GM20431 (cell line): ENCODE measurements at regions not wholly inside any gene's neighbourhood (a gene's known extent, or its start where the extent isn't known, plus 50 kb on each side); places are given as distances from the start of the nearest gene placed in this dataset.

Experiments
- in situ Hi-C: fragments of 300-500 bp; cut with MseI, MboI; formaldehyde crosslinking; loops from one replicate; pipeline ENCODE4 v1.15.0; 2020; ENCODE audit warnings: low sequenced_read_pairs; ENCODE audit not compliant: unreplicated experiment

DNA sequence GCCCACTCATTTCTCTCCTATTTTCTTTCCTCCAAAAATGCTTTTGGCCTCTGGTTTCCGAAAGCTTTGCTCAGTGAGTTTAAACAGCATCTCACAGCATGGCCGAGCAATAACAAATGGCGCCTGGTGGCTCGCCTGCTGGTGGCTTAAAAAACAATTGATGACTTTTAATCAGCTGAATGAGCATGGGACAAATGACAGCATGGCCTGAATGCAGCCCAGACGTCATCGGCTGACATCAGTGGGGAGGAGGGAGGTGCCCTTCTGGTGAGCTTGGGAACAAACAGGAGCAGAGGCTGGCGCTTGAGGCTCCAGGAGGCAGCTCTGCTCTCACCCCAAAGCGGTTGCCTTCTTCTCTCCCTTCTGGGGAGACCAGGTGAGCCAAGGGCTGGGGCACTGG is 286.4 kb downstream of the BCOR start:
- in situ Hi-C loops = no loop called here

DNA sequence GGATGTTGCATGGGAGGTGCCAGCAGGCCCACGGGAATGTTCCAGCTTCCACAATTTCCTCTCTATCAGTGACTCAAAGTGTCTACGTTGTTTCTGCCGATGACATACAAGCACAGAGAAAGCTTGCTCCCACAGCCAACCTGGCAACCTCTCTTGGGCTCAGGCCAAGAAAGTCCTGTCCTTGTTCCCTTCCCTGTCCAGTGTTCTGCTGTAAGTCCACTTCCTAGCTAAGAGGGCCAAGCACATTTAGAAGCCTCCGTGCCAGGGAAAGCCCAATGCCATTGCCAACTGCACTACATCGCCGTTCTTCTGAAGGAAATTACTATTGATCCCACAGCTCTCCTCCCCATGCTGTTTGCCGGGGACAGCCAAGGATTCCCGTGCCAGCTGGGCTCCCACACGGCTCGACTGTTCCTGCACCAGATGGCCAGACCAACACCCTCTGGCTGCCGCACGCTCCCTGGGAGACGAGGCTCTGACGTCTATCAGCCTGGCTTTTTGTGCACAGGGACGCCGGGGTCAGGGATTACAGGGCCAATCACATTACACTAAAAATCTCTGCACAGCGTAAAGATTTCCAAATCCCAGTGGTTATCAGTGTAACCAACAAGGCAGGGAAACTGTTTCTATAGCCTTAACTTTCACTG is 284.0 kb downstream of the BCOR start:
- in situ Hi-C loops = no loop called here

DNA sequence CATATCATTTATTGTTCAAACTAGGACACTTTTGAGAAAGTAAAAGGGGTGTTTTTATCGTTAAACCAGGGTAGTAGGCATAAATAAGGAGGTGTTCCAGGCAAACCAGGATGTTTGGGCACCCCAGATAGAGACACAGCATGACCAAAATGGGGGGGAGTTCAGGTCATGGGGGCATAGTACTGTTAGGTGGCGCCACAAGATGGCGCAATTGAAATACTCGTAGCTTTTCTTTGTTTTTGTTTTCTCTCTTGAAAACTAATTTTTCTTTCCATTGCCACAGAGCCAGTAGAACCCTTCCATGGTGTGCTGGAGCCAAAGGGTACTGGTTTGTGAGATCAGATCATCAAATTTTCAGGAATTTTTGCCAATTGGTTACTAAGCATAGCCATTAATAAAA is 283.4 kb downstream of the BCOR start:
- in situ Hi-C loops = no loop called here

DNA sequence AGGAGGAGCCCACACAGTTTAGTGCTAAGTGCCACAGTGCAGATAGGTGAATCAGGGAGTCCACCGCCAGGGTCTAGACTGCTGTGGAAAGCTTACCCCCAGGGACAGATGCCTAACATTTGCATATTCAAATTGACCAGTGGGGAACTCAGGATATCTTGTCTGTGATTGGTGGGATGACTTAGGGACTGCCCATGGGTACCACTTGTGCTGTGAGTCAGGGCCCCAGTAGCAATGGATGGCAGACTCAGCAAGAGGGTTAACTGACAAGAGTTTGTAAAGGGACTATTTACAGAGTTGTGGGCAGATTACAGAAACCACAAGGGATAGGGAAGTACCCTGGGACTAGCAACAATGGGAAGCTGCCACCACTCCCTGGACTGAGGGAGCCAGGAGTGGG is 282.1 kb downstream of the BCOR start:
- in situ Hi-C loops = no loop called here

DNA sequence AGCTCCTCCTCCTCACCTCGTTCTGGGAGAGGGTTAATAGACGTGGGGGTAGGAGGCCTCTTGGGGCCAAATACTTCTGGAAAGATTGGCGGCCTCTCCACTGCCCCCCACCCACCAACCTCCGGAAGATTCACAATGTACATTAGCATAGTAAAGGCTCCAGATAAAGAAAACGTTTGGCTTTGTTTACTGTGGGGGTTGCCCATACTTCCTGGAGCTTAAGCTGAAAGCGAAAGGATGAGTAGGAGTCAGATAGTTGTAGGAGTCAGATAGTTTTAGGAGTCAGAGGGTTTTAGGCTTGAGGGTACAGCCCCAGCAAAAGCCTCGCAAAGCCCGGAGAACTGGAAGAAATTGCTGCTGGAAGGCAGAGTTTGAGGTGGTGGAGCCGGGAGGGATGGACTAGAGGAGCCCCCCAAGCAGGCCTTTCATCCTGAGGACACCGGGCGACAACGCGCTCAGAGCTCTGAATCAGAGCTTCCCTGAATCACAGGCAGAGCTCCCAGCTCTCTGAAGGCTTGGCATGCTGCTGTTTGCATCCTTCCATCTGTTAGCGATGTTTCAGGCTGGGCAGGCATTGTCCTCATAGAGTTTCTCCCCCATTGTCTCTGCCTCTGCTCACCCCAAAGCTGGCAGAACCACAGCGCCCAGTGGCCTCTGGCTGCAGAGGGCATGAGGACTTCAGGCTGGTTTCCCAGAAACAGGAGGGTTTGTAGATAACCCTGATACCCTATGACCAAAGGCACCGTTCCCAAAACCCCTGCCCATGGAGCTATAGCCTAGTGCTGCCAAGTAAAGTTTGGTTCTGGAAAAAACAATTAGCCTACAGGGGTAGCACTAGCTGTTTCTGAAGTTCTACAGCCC is 280.7 kb downstream of the BCOR start:
- in situ Hi-C loops = no loop called here

DNA sequence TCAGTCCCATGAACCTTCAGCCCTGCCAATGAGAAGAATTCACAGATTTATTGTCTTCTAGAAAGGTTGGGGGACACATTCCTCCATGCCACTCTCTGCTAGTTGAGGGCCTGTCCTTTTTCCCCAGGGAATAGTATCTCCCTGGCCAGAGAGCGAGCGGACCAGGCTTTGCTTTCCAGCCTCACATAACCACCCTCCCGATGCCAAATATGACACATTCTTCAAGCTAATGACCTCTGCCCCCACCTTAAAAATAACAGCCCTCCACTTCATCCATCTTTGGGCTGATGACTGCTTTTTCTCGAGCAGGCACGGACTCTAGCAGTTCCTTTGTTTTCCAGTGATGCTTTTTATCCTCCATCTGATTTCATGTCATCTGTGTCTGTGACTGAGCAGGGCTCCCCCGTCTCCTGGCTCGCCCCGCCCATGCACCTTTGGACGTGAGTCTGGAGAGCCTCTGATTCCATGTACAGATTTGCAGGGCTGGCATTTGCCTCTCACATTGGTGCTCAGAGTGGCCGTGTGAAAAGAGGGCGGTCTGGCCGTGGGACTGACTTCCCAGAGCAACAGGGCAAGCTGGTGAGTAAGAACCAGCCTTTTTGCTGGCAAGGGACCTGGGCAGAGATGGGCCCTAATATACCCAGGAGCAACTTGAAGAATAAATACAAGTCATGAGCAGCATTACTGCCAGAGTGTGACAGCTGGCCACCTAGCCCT is 279.8 kb downstream of the BCOR start:
- in situ Hi-C loops = no loop called here

DNA sequence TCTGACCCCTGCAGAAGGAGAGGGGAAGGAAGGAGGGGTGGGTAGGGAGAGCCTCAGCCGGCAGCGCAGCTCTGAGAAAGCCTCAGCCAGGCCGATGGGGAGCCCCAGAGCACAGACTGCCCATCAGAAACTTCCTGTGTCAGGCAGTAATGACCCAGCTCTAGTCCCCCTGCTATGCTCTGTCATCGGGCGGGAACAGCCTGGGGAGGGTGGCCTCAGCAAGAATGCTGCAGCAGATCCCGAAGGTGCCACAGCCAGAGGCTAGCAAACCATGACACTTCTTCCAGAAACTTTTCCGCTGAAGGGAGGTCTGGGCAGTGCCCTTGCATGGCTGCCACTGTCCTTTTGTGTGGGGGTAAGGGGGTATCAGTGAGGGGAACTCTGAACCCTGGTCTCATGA is 279.0 kb downstream of the BCOR start:
- in situ Hi-C loops = no loop called here

DNA sequence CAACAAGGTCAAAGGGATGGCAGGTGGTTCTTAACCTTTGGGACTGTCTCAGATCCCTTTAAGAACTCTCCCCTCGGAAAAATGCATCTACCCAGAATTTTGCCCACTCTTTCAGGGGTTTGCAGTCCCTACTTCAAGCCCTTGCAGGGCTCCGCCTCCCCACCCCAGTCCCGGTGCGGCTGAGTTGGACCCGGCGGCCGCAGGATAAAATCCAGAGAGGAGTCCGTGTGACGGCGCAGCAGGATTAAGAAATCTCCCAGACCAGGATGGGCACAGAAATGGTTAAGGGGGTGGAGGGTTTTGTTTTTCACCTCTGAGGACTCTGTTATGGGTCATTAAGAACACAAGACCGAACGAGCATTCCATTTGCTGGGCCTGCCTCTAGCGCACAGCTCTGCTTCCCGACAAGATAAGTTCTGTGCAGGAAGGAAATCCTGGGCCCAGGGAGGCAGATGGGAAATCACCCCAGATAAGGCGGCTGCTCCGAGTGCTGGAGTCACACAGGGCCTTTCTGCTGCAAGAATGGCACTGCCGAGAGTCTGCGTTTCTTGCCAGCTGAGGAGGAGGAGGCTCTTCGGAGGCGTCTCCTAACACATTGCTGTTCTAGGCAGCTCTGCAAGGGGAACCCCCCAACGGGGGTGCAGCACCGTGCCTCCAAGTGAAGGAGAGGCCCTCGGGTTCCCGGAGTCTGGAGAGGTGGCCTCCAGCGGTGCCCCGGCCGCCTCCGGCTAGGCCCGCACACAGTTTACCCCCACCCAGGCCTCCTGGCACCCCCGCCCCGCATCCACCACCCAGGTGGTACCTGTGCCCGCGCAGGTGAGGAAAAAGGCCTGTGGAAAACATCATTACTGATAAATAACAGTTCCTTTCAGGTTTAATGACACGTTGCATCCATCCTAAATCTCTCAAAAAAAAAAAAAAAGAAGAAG is 277.6 kb downstream of the BCOR start:
- in situ Hi-C loops = no loop called here

DNA sequence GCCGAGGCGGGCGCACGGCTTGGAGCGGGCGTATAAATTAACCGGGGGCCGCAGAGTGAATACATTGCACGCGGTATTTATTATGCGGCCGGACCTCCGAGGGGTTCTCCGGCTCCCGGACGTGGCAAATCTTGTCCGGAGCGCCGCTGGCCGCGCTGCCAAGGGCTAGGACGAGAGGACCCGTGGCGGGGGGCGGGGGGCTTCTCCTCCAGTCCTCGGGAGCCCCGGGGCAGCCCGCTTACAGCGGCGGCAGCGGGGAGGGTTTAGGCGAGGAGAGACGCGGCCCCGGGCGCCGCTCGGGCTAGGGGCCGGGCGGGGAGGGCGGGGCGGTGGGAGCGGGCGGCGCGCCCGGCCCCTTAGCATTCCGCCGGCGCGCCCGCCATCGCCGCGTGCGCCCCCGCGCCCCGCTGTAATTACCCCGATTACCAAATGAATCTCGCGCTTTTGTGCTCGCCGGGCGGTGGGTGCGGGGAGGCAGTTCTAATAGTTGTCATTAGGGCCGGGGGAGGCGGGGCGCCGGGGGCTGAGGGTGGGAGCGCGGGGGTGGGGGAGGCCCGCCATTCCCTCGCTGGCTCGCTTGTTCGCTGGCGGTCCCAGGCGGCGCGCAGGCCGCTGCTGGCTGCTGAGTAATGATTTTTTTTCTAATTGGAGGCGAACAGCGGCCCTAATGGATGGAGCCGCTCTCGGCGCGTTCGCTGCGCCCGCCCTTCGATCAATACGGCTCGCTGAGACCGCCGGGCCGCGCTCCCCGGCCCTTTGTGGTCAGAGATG is 276.6 kb downstream of the BCOR start:
- in situ Hi-C loops = no loop called here

DNA sequence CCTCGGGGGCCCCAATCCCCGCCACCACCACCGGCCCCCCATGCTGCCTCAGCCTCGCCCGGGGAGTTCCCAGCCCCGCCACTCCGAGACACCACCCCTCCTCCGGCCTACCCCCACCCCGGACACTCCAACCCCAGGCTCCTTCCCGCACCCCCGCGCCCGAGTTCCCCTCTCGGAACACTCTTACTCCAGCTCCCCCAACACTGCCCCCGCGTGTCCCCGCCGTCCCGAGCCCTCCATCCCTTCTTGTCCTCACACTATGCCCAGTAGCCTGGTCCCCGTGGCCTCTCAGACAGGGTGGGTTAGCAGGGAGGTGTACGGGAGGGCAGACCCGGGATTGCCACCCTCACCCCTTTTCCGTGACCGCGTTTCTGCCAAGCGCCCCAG is 276.1 kb downstream of the BCOR start:
- in situ Hi-C loops = no loop called here

DNA sequence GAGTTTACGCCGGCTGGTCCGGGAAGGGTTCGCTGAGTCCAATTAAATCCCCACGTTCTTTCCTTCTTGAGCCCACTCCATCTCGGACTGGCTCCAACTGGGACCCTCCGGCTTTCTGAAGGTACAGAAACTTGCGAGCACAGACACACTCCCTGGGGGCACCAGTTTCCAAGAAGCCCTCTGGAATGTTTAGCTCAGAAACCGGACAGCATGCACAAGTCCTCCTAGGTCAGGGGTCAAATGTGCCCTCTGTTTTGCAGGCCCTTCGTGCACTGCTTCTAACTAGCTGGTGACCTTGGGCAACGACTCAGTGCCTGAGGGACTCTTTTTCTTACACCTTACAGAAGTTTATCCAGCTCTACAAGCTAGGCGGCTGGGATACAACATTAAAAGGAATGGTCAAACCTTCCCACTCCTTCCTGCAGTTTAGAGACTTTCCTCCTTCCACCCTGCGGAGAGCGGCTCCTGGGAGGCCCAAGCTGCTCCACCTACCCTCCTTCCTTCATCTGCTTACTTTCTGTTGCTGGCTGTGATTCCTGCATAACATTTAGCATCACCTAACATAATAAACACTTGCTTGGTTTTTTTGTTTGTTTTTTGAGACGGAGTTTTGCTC is 275.5 kb downstream of the BCOR start:
- in situ Hi-C loops = no loop called here

DNA sequence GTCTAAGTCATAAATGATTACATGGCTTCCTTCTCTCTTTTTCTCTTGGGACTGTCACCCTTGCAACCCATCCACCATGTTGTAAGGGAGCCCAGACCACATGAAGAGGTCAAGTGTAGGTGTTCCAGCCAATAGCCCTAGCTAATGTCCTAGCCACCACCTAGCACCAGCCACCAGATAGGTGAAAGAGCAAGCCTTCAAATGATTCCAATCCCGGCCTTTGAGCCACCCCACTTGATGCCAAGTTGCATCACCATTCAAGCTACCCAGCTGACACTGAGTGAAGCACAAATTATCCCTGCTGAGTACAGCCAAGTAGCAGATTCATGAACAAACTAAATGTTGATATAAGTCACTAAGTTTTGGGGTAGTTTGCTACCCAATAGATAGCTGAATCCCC is 274.3 kb downstream of the BCOR start:
- in situ Hi-C loops = no loop called here

DNA sequence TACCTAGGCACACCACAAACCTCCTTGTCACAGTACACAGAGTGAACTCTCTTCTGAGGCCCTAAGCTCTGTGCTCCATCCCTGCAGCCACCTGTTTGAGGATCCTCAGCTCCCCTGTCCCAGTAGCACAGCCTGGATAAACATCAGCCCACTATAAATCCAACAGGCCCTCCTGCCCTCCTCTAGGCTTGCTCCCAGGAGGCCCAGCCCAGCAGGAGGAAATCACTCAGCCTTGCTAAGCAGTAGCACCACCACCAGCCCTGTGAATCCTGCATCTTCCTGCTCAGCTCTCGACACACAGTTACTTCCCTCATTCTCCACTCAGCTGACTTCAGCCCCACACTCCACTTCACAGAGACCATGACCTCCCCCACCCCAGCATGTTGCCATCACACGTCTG is 273.9 kb downstream of the BCOR start:
- in situ Hi-C loops = no loop called here

DNA sequence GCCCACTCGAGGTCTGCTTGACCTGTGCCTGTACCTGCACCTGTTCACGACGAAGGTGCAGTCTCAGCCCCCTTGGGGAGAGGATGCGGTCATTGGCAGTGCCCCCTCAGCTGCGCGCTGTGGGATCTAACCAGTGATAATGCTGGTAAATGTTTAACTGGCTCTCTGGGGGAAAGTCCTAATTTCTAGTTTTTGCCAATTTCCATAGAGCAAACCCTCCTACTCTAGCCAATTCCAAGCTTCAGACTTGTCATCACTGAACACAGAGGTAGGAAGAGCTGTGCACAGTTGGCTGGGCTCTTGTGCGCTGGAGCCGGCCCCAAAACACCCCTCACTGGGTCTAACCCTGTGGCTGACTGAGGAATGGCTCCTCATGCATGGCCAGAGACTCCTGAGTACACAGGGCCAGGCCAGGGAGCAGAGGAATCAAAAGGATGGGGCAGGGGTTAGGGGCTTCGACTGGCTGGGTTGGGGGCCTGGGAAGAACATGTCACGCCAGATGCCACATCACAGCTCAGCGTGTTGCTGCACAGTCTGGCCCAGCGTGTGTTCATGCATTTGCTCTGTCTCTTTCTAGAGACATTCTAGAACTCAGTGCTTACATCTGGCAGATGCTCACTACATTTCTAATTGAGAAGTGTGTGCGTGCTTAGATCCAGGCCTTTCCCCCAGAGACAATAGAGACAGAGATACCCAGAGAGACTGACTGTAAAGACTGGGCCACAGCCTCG is 270.8 kb downstream of the BCOR start:
- in situ Hi-C loops = no loop called here

DNA sequence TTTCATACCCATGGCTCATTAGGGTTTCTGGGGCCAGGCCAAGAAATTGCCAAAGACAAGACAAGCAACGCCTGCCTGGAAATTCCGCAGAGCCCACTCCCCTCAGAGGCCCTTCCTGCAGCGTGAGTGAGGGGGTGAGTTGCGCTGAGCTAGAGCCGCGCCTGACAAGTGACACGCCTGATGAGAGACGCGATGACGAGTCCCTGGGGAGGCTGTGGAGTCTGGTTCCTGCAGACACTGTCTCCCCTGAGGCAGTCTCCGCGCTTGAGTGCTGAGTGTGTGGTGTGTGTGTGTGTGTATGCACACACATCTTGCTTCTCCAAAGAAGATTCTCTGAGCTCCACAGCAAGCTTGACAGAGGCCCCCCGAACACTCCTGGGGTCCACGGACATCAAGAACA is 269.8 kb downstream of the BCOR start:
- in situ Hi-C loops = no loop called here

DNA sequence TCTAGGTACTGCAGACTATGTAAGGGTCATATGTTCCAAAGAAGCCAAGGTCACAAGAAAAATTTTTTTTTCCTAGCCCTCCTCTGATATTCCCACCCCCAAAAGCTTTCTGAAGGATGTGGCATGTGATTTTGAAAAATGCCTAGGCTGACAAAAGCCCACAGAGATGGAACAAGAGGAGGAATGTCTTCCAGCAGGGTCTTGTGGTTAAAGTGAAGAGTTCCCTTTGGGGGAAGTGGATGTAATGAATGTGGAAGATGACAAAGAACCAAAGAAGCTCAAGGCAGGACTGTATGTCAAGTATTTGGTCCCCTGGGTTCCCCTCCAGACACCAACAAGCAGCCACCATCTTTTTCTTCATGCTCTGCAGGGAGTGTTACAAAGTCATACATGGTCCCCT is 268.8 kb downstream of the BCOR start:
- in situ Hi-C loops = no loop called here

DNA sequence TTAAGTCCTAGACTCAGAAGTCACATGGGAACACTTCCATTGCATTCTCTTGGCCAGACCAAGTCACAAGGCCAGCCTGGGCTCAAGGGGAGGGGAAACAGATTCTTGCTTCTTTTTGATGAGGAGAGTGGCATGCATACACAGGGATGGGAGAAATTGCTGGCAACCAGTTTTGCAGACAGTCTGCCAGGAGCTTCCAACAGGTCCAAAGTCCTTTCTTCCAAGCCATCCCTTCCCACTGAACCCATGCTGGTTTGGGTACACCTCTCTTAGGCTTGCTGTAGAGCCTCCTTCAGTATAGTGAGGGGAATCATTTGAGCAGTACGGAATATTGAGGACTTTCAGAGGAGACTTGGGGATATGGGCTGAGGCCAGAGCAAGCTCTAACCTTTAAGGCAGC is 267.8 kb downstream of the BCOR start:
- in situ Hi-C loops = no loop called here

DNA sequence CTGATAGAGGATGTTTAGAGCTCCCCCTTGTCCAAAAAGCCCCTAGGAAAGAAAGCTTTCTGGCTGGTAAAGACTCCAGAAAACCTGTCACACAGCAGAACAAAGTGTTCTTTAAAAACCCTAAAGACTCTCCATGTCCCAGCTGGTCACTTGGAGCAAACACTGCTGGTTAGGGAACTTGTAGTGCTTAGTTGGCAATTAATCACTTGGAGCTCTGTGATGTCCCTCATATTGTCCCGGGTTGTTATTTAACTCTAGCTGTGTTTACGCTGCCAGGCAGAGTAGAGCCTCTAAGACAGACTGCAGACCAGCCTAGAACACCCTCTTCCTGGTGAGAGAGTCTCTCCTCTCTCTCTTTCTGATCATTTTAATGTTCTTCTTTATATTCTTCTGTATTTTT is 267.3 kb downstream of the BCOR start:
- in situ Hi-C loops = no loop called here
